Putamen (tissue), 1 donor: ENCODE measurements at regions not wholly inside any gene's neighbourhood (a gene's known extent, or its start where the extent isn't known, plus 50 kb on each side); places are given as distances from the start of the nearest gene placed in this dataset.
"Not testable (repeated sequence)": the region's sequence is repeated elsewhere in the genome, so short reads cannot be mapped to it uniquely, and the experiment has no call there.

ENCODE experiments used
- DNase-seq: peaks from one replicate; pipeline ENCODE4 v3.0.0-alpha.2; 2016; ENCODE audit warnings: low spot score

GRCh38 chr7:8809320-8809719 lies 375.9 kb downstream of the NXPH1 start:
- DNase-seq = no peak

- no peak for DNase-seq
Observed at GRCh38 chr7:8817448-8818036, 384.1 kb downstream of the NXPH1 start.

GRCh38 chr7:8818406-8818805 lies 385.0 kb downstream of the NXPH1 start:
- DNase-seq = no peak

GRCh38 chr7:8822595-8822994 lies 389.2 kb downstream of the NXPH1 start:
- DNase-seq = no peak

GRCh38 chr7:8823486-8823885 lies 390.1 kb downstream of the NXPH1 start:
- DNase-seq = no peak

- no peak for DNase-seq
Observed at GRCh38 chr7:8827329-8827728, 393.9 kb downstream of the NXPH1 start.

GRCh38 chr7:8829100-8829499 lies 395.7 kb downstream of the NXPH1 start:
- DNase-seq = no peak

GRCh38 chr7:8831376-8831775 lies 398.0 kb downstream of the NXPH1 start:
- DNase-seq = no peak

GRCh38 chr7:8833355-8833754 lies 399.9 kb downstream of the NXPH1 start:
- no peak for DNase-seq

GRCh38 chr7:8841171-8841570 lies 407.8 kb downstream of the NXPH1 start:
- no peak for DNase-seq

GRCh38 chr7:8871716-8872115 lies 438.3 kb downstream of the NXPH1 start:
- DNase-seq = no peak

- DNase-seq = no peak
Observed at GRCh38 chr7:8881916-8882315, 448.5 kb downstream of the NXPH1 start.

- no peak for DNase-seq
Observed at GRCh38 chr7:8885480-8886000, 452.1 kb downstream of the NXPH1 start.

GRCh38 chr7:8890346-8890745 lies 456.9 kb downstream of the NXPH1 start:
- DNase-seq = not testable (repeated sequence)

GRCh38 chr7:8893775-8894174 lies 460.4 kb downstream of the NXPH1 start:
- DNase-seq = no peak

GRCh38 chr7:8906396-8907075 lies 473.1 kb downstream of the NXPH1 start:
- no peak for DNase-seq

GRCh38 chr7:8908889-8909288 lies 475.5 kb downstream of the NXPH1 start:
- DNase-seq = no peak

- no peak for DNase-seq
Observed at GRCh38 chr7:8913682-8914081, 480.3 kb downstream of the NXPH1 start.

GRCh38 chr7:8921807-8922206 lies 488.4 kb downstream of the NXPH1 start:
- DNase-seq = no peak

GRCh38 chr7:8922726-8923125 lies 489.3 kb downstream of the NXPH1 start:
- DNase-seq = no peak

GRCh38 chr7:8923164-8923806 lies 489.9 kb downstream of the NXPH1 start:
- DNase-seq = no peak

GRCh38 chr7:8931906-8932646 lies 498.7 kb downstream of the NXPH1 start:
- DNase-seq = no peak

GRCh38 chr7:8932751-8933150 lies 499.3 kb downstream of the NXPH1 start:
- no peak for DNase-seq
